K562 (cell line): ENCODE measurements at regions not wholly inside any gene's neighbourhood (a gene's known extent, or its start where the extent isn't known, plus 50 kb on each side); places are given as distances from the start of the nearest gene placed in this dataset.

ENCODE experiments used
- ATAC-seq: fragments of 200-7000 bp; cut with Tn5 transposase; 3 replicates; pipeline ENCODE4 v1.9.1; 2020; ENCODE audit warnings: moderate library complexity
- BruUV-seq: library from RNA; stranded (reverse); fragments of 400-500 nt; replicated peaks from 2 replicates; lab custom pipeline; 2021; lab: Mats Ljungman, UMichigan
- CTCF ChIA-PET: fragments of 300-600 bp; formaldehyde crosslinking; extraction: SDS; loops from one replicate; lab custom pipeline; 2021; ENCODE audit warnings: low intra/inter-chr PET ratio; lab: Yijun Ruan, JAX
- POLR2A ChIA-PET: fragments of 300-600, 350-650 bp; sonication (Branson Sonifier 250); formaldehyde crosslinking; extraction: SDS; loops from one replicate; lab custom pipeline; 2021; ENCODE audit warnings: antibody characterized with exemption, inconsistent platforms; lab: Yijun Ruan, JAX
- DNase-seq, 4 experiments: peaks; one replicate each; pipeline versions ENCODE4 v3.0.0 to v3.0.0-alpha.2; 2011 to 2018; ENCODE audit warnings: low spot score in 3 of 4, mixed read lengths in 3 of 4; ENCODE audit errors: extremely low read depth in 1 of 4
- FAIRE-seq: peaks from 2 replicates; lab custom pipeline; 2011; peaks lifted over from hg19 to GRCh38; lab: Jason Lieb, UNC
- H2AFZ ChIP-seq: 2 replicates; pipeline ENCODE4 v1.6.0; 2011; ENCODE audit warnings: low read depth, low read length, control low read depth, inconsistent platforms
- H3K27ac ChIP-seq: fragments of 200-600 bp; 3 replicates; pipeline ENCODE4 v1.8.0; 2011; ENCODE audit warnings: low read depth, mild to moderate bottlenecking, control low read depth, inconsistent platforms, low read length, moderate library complexity, mixed read lengths; ENCODE audit errors: extremely low read depth
- H3K27me3 ChIP-seq, 2 experiments: fragments of 300-600 bp in 1 of 2; 2 replicates in 1 of 2; 3 replicates in 1 of 2; pipeline versions ENCODE4 v1.6.0 to v1.8.0; 2011; ENCODE audit warnings: inconsistent platforms in 2 of 2, low read length in 2 of 2, mild to moderate bottlenecking in 1 of 2, mixed read lengths in 1 of 2, moderate library complexity in 1 of 2; ENCODE audit not compliant: control insufficient read depth in 2 of 2, insufficient read depth in 2 of 2
- H3K36me3 ChIP-seq: fragments of 300-600 bp; 3 replicates; pipeline ENCODE4 v1.8.0; 2011; ENCODE audit warnings: mild to moderate bottlenecking, low read length, inconsistent platforms; ENCODE audit not compliant: control insufficient read depth, insufficient read depth
- H3K4me1 ChIP-seq, 2 experiments: fragments of 200-600 bp in 1 of 2; replicated peaks in 1 of 2; 2 replicates in 1 of 2; 3 replicates in 1 of 2; pipeline versions ENCODE4 v1.5.1 to v1.8.0; 2011; ENCODE audit warnings: inconsistent platforms in 2 of 2, low read length in 2 of 2, mild to moderate bottlenecking in 1 of 2, mixed read lengths in 1 of 2, moderate library complexity in 1 of 2; ENCODE audit not compliant: control insufficient read depth in 2 of 2, insufficient read depth in 2 of 2
- H3K4me2 ChIP-seq: 2 replicates; pipeline ENCODE4 v1.6.1; 2011; ENCODE audit warnings: low read length, control low read depth, inconsistent platforms, mixed read lengths; ENCODE audit not compliant: insufficient read depth
- H3K4me3 ChIP-seq: fragments of 200-600 bp; sonication (generic), shearing (Covaris generic); 2 replicates; pipeline ENCODE4 v1.5.1; 2016; ENCODE audit warnings: control low read depth, inconsistent platforms
- H3K79me2 ChIP-seq: fragments of 200-600 bp; 3 replicates; pipeline ENCODE4 v1.8.0; 2011; ENCODE audit warnings: low read length, inconsistent platforms; ENCODE audit not compliant: control insufficient read depth, insufficient read depth
- H3K9ac ChIP-seq, 2 experiments: 2 replicates each; pipeline versions ENCODE4 v1.6.0 to v1.6.1; 2011; ENCODE audit warnings: low read depth in 2 of 2, low read length in 2 of 2, control low read depth in 1 of 2, inconsistent platforms in 1 of 2, mild to moderate bottlenecking in 1 of 2, mixed read lengths in 1 of 2; ENCODE audit not compliant: insufficient read depth in 1 of 2
- H3K9me1 ChIP-seq: one replicate; pipeline ENCODE4 v1.6.0; 2011; ENCODE audit warnings: inconsistent platforms, mild to moderate bottlenecking, low read length, moderate library complexity; ENCODE audit not compliant: control insufficient read depth, insufficient read depth
- H3K9me3 ChIP-seq: replicated peaks from 2 replicates; pipeline ENCODE4 v1.5.1; 2011; ENCODE audit warnings: low read depth, low read length, inconsistent platforms; ENCODE audit not compliant: control insufficient read depth, insufficient read depth
- H4K20me1 ChIP-seq: replicated peaks from 2 replicates; pipeline ENCODE4 v1.6.1; 2011; ENCODE audit warnings: low read length, inconsistent platforms, mixed read lengths; ENCODE audit not compliant: control insufficient read depth, insufficient read depth
- CGGBP1 ChIP-seq: fragments of 250-450 bp; sonication (Bioruptor Pico); IDR thresholded peaks from 2 replicates; pipeline ENCODE4 v1.9.0; 2021; ENCODE audit warnings: mild to moderate bottlenecking
- EGR1 ChIP-seq: fragments of 450-650 bp; conservative IDR thresholded peaks from 2 replicates; pipeline ENCODE4 v1.6.1; 2017; ENCODE audit warnings: mild to moderate bottlenecking
- ELF1 ChIP-seq: fragments of 200-800 bp; sonication (Bioruptor generic); IDR thresholded peaks from 2 replicates; pipeline ENCODE4 v1.6.1; 2016; ENCODE audit warnings: missing genetic modification characterization, missing compliant biosample characterization
- FOXP1 ChIP-seq: sonication (generic); formaldehyde crosslinking; IDR thresholded peaks from 2 replicates; pipeline ENCODE4 v1.8.0; 2022; ENCODE audit warnings: mild to moderate bottlenecking, missing genetic modification reagents
- HDAC3 ChIP-seq: fragments of 450-650 bp; IDR thresholded peaks from 2 replicates; pipeline ENCODE4 v1.6.1; 2018; ENCODE audit warnings: borderline replicate concordance, mild to moderate bottlenecking, moderate library complexity; ENCODE audit not compliant: partially characterized antibody
- POLR2AphosphoS2 ChIP-seq: IDR thresholded peaks from 2 replicates; pipeline ENCODE4 v1.6.1; 2012; ENCODE audit warnings: low read length, improper control_type of control experiment
- PREB ChIP-seq: sonication (generic); formaldehyde crosslinking; IDR thresholded peaks from 2 replicates; pipeline ENCODE4 v1.8.1; 2023; ENCODE audit warnings: mild to moderate bottlenecking, missing genetic modification reagents
- STAG1 ChIP-seq: sonication (generic); formaldehyde crosslinking; IDR thresholded peaks from 2 replicates; pipeline ENCODE4 v1.5.0; 2020; ENCODE audit warnings: missing genetic modification reagents, borderline replicate concordance
- THAP7 ChIP-seq: fragments of 250-450 bp; sonication (Bioruptor Pico); IDR thresholded peaks from 2 replicates; pipeline ENCODE4 v1.5.0; 2021
- USF1 ChIP-seq: sonication (generic); formaldehyde crosslinking; IDR thresholded peaks from 2 replicates; pipeline ENCODE4 v1.9.0; 2022; ENCODE audit warnings: mild to moderate bottlenecking, missing genetic modification reagents
- ZEB2 ChIP-seq: fragments of 450-650 bp; IDR thresholded peaks from 2 replicates; pipeline ENCODE4 v1.6.1; 2016
- ZHX1 ChIP-seq: fragments of 150-350 bp; conservative IDR thresholded peaks from 2 replicates; pipeline ENCODE4 v1.6.1; 2014; ENCODE audit warnings: low read length
- ZNF75A ChIP-seq: fragments of 450-650 bp; formaldehyde crosslinking; IDR thresholded peaks from 2 replicates; pipeline ENCODE4 v1.4.0; 2020; ENCODE audit warnings: mild to moderate bottlenecking
- in situ Hi-C: fragments of 300-500 bp; cut with MboI; formaldehyde crosslinking; loops from 4 replicates; pipeline ENCODE4 v1.15.0; 2018; ENCODE audit warnings: inconsistent platforms, mixed read lengths
- intact Hi-C: fragments of 100-400 bp; cut with micrococcal nuclease; formaldehyde crosslinking; loops from 2 replicates; pipeline ENCODE4 v1.14.2; 2022

- in situ Hi-C loops: no loop called here
- no TSS peak for BruUV-seq
- Histone ChIP-seq H3K27ac (no peak overlapping the region), H3K9ac (no peak overlapping the region), H3K4me3 (no peak overlapping the region), H3K4me1 (no peaks in the 10 kb centered on the region), H4K20me1 (no peaks in the 10 kb centered on the region), H3K36me3 (no peaks in the 10 kb centered on the region), H3K9me1 (no peaks in the 10 kb centered on the region), H3K4me2 (no peak overlapping the region), H3K9me3 (no peaks in the 10 kb centered on the region; the same call in 1 of the 2 replicates), H2AFZ (no peak overlapping the region), H3K27me3 (no peaks in the 10 kb centered on the region), H3K79me2 (no peaks in the 10 kb centered on the region)
- no peak for ATAC-seq
- FAIRE-seq: no peak
- ChIA-PET POLR2A (no interaction called here), CTCF (no interaction called here)
- DNase-seq: no peak
- TF ChIP-seq USF1 (CRISPR knock-in tag): no peak
- no peak for TF ChIP-seq HDAC3
- TF ChIP-seq CGGBP1 (CRISPR knock-in tag): no peak
- TF ChIP-seq ELF1 (tag): no peak
- no peak for TF ChIP-seq EGR1
- TF ChIP-seq POLR2AphosphoS2: no peak
- intact Hi-C loops: no loop called here
These were observed 121.9 kb upstream of the EDIL3 start for GRCh38 chr5:84506625-84507024.

- FAIRE-seq: no peak
- no peak overlapping the region for H2AFZ ChIP-seq
- intact Hi-C loops: no loop called here
- TF ChIP-seq THAP7 (CRISPR knock-in tag): no peak
- no peak for TF ChIP-seq ZNF75A (CRISPR knock-in tag)
- TF ChIP-seq STAG1 (CRISPR knock-in tag): no peak
- no peak for TF ChIP-seq ZHX1
- TF ChIP-seq ZEB2: no peak
- TF ChIP-seq PREB (CRISPR knock-in tag): no peak
- no peak for TF ChIP-seq FOXP1 (CRISPR knock-in tag)
These were observed 109.8 kb upstream of the EDIL3 start for GRCh38 chr5:84494453-84494852.

More at GRCh38 chr5:84494453-84494852, 109.8 kb upstream of the EDIL3 start:
- H3K4me2 ChIP-seq: no peak overlapping the region
- in situ Hi-C loops: no loop called here
- no TSS peak for BruUV-seq
- DNase-seq (no peak), ATAC-seq (no peak)
- no peaks in the 10 kb centered on the region for H3K79me2 ChIP-seq
- H3K4me1 ChIP-seq: no peaks in the 10 kb centered on the region
- ChIA-PET CTCF (no interaction called here), POLR2A (no interaction called here)
- no peak overlapping the region for H3K4me3 ChIP-seq
- H3K27ac ChIP-seq: no peak overlapping the region
- H3K9ac ChIP-seq: no peak overlapping the region
- no peaks in the 10 kb centered on the region for H3K27me3 ChIP-seq
- no peaks in the 10 kb centered on the region for H4K20me1 ChIP-seq
- H3K36me3 ChIP-seq: no peaks in the 10 kb centered on the region
- H3K9me1 ChIP-seq: no peaks in the 10 kb centered on the region
- H3K9me3 ChIP-seq: no peaks in the 10 kb centered on the region; the same call in 1 of the 2 replicates
